Mesenchymal stem cell (in vitro differentiated cells and primary cell): ENCODE measurements at regions not wholly inside any gene's neighbourhood (a gene's known extent, or its start where the extent isn't known, plus 50 kb on each side); places are given as distances from the start of the nearest gene placed in this dataset.

Source experiments
- DNase-seq: peaks from one replicate; pipeline ENCODE4 v3.0.0-alpha.2; 2013
- H2AFZ ChIP-seq: one replicate; pipeline ENCODE4 v1.6.1; 2013; ENCODE audit warnings: low read depth, mild to moderate bottlenecking, control low read depth, inconsistent platforms, low read length, moderate library complexity
- H2AK5ac ChIP-seq: 2 replicates; pipeline ENCODE4 v1.6.1; 2013; ENCODE audit warnings: low read length, moderate library complexity, mild to moderate bottlenecking, inconsistent platforms; ENCODE audit not compliant: severe bottlenecking
- H2BK120ac ChIP-seq: one replicate; pipeline ENCODE4 v1.6.1; 2013; ENCODE audit warnings: low read depth, mild to moderate bottlenecking, inconsistent platforms, low read length, moderate library complexity
- H2BK12ac ChIP-seq, 2 experiments: one replicate each; pipeline ENCODE4 v1.6.1; 2013; ENCODE audit warnings: inconsistent platforms in 2 of 2, low read length in 2 of 2, mild to moderate bottlenecking in 2 of 2, moderate library complexity in 2 of 2, control low read depth in 1 of 2
- H2BK15ac ChIP-seq: one replicate; pipeline ENCODE4 v1.6.1; 2013; ENCODE audit warnings: mild to moderate bottlenecking, low read depth, inconsistent platforms; ENCODE audit not compliant: poor library complexity, severe bottlenecking
- H2BK5ac ChIP-seq: 2 replicates; pipeline ENCODE4 v1.6.1; 2013; ENCODE audit warnings: low read depth, mild to moderate bottlenecking, low read length, control low read depth, inconsistent platforms; ENCODE audit not compliant: poor library complexity, severe bottlenecking
- H3K14ac ChIP-seq, 2 experiments: one replicate each; pipeline ENCODE4 v1.6.1; 2013; ENCODE audit warnings: inconsistent platforms in 2 of 2, low read length in 2 of 2, control low read depth in 1 of 2, mild to moderate bottlenecking in 1 of 2, moderate library complexity in 1 of 2
- H3K18ac ChIP-seq, 2 experiments: one replicate each; pipeline ENCODE4 v1.6.1; 2013; ENCODE audit warnings: inconsistent platforms in 2 of 2, low read length in 2 of 2, control low read depth in 1 of 2, low read depth in 1 of 2, mild to moderate bottlenecking in 1 of 2
- H3K23ac ChIP-seq, 2 experiments: one replicate each; pipeline ENCODE4 v1.6.1; 2013; ENCODE audit warnings: inconsistent platforms in 2 of 2, low read length in 2 of 2, mild to moderate bottlenecking in 2 of 2, moderate library complexity in 2 of 2, control low read depth in 1 of 2
- H3K27ac ChIP-seq: 2 replicates; pipeline ENCODE4 v1.5.1; 2013; ENCODE audit warnings: mild to moderate bottlenecking, moderate library complexity, low read length, control low read depth, inconsistent platforms; ENCODE audit not compliant: poor library complexity, severe bottlenecking
- H3K27me3 ChIP-seq, 2 experiments: 2 replicates each; pipeline versions ENCODE4 v1.6.1 to v1.7.0; 2013; ENCODE audit warnings: low read length in 2 of 2, mild to moderate bottlenecking in 2 of 2, moderate library complexity in 2 of 2, control low read depth in 1 of 2, inconsistent platforms in 1 of 2; ENCODE audit not compliant: control insufficient read depth in 1 of 2, insufficient read depth in 1 of 2
- H3K36me3 ChIP-seq, 2 experiments: 2 replicates each; pipeline versions ENCODE4 v1.6.1 to v1.7.0; 2013; ENCODE audit warnings: low read length in 2 of 2, control low read depth in 1 of 2, inconsistent platforms in 1 of 2, low read depth in 1 of 2, mild to moderate bottlenecking in 1 of 2; ENCODE audit not compliant: insufficient read depth in 2 of 2, control insufficient read depth in 1 of 2
- H3K4ac ChIP-seq, 2 experiments: one replicate each; pipeline ENCODE4 v1.6.1; 2013; ENCODE audit warnings: inconsistent platforms in 2 of 2, low read length in 2 of 2, mild to moderate bottlenecking in 2 of 2, moderate library complexity in 2 of 2, control low read depth in 1 of 2, low read depth in 1 of 2
- H3K4me1 ChIP-seq: 2 replicates; pipeline ENCODE4 v1.6.1; 2013; ENCODE audit warnings: low read depth, low read length, control low read depth; ENCODE audit not compliant: control insufficient read depth, insufficient read depth
- H3K4me2 ChIP-seq: 2 replicates; pipeline ENCODE4 v1.6.1; 2013; ENCODE audit warnings: low read length, mild to moderate bottlenecking, inconsistent platforms; ENCODE audit not compliant: poor library complexity, severe bottlenecking
- H3K4me3 ChIP-seq, 2 experiments: 2 replicates each; pipeline versions ENCODE4 v1.5.1 to v1.7.0; 2013; ENCODE audit warnings: low read length in 2 of 2, mild to moderate bottlenecking in 2 of 2, control low read depth in 1 of 2, low read depth in 1 of 2; ENCODE audit not compliant: insufficient read depth in 1 of 2
- H3K79me1 ChIP-seq: replicated peaks from 2 replicates; pipeline ENCODE4 v1.6.1; 2013; ENCODE audit warnings: mild to moderate bottlenecking, control low read depth, low read length, inconsistent platforms; ENCODE audit not compliant: poor library complexity, severe bottlenecking
- H3K9ac ChIP-seq: 2 replicates; pipeline ENCODE4 v1.7.0; 2013; ENCODE audit warnings: mild to moderate bottlenecking, low read length, moderate library complexity
- H3K9me3 ChIP-seq: 2 replicates; pipeline ENCODE4 v1.7.0; 2013; ENCODE audit warnings: mild to moderate bottlenecking, low read length; ENCODE audit not compliant: control insufficient read depth
- H4K8ac ChIP-seq: one replicate; pipeline ENCODE4 v1.6.1; 2013; ENCODE audit warnings: inconsistent platforms, mild to moderate bottlenecking, low read length, moderate library complexity
- H4K91ac ChIP-seq: one replicate; pipeline ENCODE4 v1.6.1; 2013; ENCODE audit warnings: mild to moderate bottlenecking, low read length, inconsistent platforms
- WGBS: methylation state at CpG from one replicate; pipeline ENCODE4 v1.1.7; 2013; ENCODE audit warnings: mixed read lengths; 5-methylcytosine and 5-hydroxymethylcytosine counted together

DNA sequence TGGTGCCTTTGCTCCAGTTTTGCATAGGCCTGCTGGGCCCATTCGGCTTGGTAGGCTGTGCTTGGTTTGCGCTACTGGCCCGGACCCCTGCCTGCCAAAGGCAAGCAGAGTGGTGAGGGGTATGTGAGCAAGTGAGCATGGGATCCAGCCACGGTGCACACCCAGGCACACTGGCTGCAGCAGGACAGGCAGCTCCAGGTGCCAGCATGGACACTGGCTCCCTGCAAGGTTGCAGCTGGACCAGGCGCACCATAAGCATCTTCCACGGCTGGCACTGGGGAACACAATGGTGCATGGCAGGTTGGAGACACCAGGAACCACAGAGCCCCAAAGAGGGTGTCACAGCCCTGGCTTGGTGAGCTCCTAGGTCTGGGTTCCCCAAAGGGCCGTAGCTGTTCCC, 693.5 kb upstream of the PTBP2 start:
- no peak overlapping the region for H2AFZ ChIP-seq
- H3K9me3 ChIP-seq: no peaks in the 10 kb centered on the region
- H2BK120ac ChIP-seq: no peak overlapping the region
- H2AK5ac ChIP-seq: no peak overlapping the region
- 94% methylated on average over 7 of the region's 7 CpGs for WGBS
- H3K23ac ChIP-seq: no peak overlapping the region
- H3K27ac ChIP-seq: no peak overlapping the region
- H3K18ac ChIP-seq: no peak overlapping the region
- no peak overlapping the region for H3K4ac ChIP-seq
- H2BK15ac ChIP-seq: no peak overlapping the region
- no peak overlapping the region for H2BK12ac ChIP-seq
- H3K79me1 ChIP-seq: no peaks in the 10 kb centered on the region
- no peak for DNase-seq
- no peaks in the 10 kb centered on the region for H3K27me3 ChIP-seq
- no peak overlapping the region for H3K9ac ChIP-seq
- H4K91ac ChIP-seq: peak overlapping the region; percentile 75
- no peaks in the 10 kb centered on the region for H3K4me1 ChIP-seq
- no peak overlapping the region for H4K8ac ChIP-seq
- no peak overlapping the region for H2BK5ac ChIP-seq
- no peaks in the 10 kb centered on the region for H3K36me3 ChIP-seq
- peak overlapping the region in 1 of 2 experiments; percentile 12 for H3K14ac ChIP-seq
- no peak overlapping the region for H3K4me2 ChIP-seq
- no peak overlapping the region for H3K4me3 ChIP-seq

DNA sequence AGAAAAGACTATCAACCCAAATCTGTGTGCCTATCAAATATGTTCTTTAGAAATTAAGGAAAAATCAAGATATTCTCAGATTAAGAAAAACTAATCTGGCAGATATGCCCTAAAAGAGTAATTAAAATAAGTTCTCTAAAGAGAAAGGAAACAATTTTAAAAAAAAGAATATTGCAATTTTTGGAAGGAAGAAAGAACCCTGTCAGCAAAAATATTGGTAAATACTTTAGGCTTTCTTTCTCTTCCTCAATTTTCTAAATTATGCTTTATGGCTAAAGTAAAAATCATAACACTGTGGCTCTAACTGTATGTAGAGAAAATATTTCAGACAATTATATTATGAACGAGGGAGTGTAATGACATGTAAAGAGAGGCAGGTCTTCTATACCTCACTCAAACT, 691.3 kb upstream of the PTBP2 start:
- no peak overlapping the region for H2BK15ac ChIP-seq
- no peak overlapping the region for H4K8ac ChIP-seq
- no peak overlapping the region for H2AK5ac ChIP-seq
- no peaks in the 10 kb centered on the region for H3K79me1 ChIP-seq
- H3K14ac ChIP-seq: no peak overlapping the region
- H4K91ac ChIP-seq: no peak overlapping the region
- no peak overlapping the region for H3K4ac ChIP-seq
- no peaks in the 10 kb centered on the region for H3K36me3 ChIP-seq
- H2BK5ac ChIP-seq: no peak overlapping the region
- no peak overlapping the region for H3K4me2 ChIP-seq
- H3K27ac ChIP-seq: no peak overlapping the region
- no peak overlapping the region for H3K4me3 ChIP-seq
- DNase-seq: no peak
- H2AFZ ChIP-seq: no peak overlapping the region
- H3K4me1 ChIP-seq: no peaks in the 10 kb centered on the region
- WGBS: no CpG with 5 or more reads among the region's 1 CpG
- H3K9ac ChIP-seq: no peak overlapping the region
- H2BK12ac ChIP-seq: no peak overlapping the region
- no peak overlapping the region for H3K18ac ChIP-seq
- H3K27me3 ChIP-seq: no peaks in the 10 kb centered on the region
- H3K23ac ChIP-seq: no peak overlapping the region
- no peaks in the 10 kb centered on the region for H3K9me3 ChIP-seq
- H2BK120ac ChIP-seq: no peak overlapping the region

DNA sequence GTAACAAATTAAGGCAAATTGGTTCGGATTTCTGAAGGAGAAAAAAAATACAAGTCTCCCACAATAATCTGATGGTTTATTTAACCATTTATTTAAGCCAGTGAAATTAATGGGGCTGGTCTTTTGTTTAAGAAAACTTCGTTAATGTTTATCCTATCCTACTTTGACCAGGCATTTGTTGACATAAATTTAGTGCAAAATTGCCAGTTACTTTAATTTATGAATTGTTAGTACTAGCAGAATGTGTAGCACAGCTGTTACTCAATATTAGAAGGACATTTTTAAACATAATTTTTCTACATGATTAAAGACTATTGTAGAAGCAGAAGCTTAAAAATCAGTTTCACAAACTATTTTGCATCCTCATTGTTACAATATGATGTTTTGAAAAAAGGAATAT, 687.6 kb upstream of the PTBP2 start:
- H3K27ac ChIP-seq: no peak overlapping the region
- WGBS: no CpG with 5 or more reads among the region's 2 CpGs
- H3K9me3 ChIP-seq: no peaks in the 10 kb centered on the region
- H3K4me1 ChIP-seq: no peaks in the 10 kb centered on the region
- DNase-seq: no peak
- no peak overlapping the region for H4K8ac ChIP-seq
- H3K4ac ChIP-seq: no peak overlapping the region
- no peak overlapping the region for H2AFZ ChIP-seq
- no peak overlapping the region for H4K91ac ChIP-seq
- H2BK15ac ChIP-seq: no peak overlapping the region
- no peak overlapping the region for H2BK120ac ChIP-seq
- H3K4me3 ChIP-seq: no peak overlapping the region
- no peak overlapping the region for H2BK5ac ChIP-seq
- H3K27me3 ChIP-seq: no peaks in the 10 kb centered on the region
- no peaks in the 10 kb centered on the region for H3K36me3 ChIP-seq
- no peak overlapping the region for H3K9ac ChIP-seq
- no peaks in the 10 kb centered on the region for H3K79me1 ChIP-seq
- no peak overlapping the region for H3K18ac ChIP-seq
- no peak overlapping the region for H3K4me2 ChIP-seq
- H2AK5ac ChIP-seq: no peak overlapping the region
- H3K23ac ChIP-seq: no peak overlapping the region
- no peak overlapping the region for H3K14ac ChIP-seq
- no peak overlapping the region for H2BK12ac ChIP-seq

DNA sequence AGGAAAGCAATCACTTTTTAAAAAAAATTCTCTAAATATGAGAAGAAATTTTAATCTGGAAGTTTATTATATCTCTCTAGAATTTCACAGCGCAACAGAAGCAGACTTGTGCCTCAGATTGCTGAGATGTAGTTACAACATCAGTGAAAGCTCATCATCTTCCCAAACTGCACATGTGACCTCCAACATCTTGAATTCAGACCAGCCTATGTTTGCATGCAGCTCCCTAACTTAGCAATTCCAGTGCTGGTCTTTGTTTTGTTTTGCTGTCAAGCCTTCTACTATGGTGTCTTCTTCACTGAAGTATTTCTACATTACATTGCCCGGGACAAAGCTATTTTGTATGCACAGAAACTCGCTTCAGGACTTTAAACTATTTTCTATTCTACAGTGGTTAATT, 684.8 kb upstream of the PTBP2 start:
- no peak overlapping the region for H2BK15ac ChIP-seq
- H2BK5ac ChIP-seq: no peak overlapping the region
- no peaks in the 10 kb centered on the region for H3K9me3 ChIP-seq
- H3K4me1 ChIP-seq: no peaks in the 10 kb centered on the region
- no peak overlapping the region for H3K4me3 ChIP-seq
- no peak overlapping the region for H3K9ac ChIP-seq
- H4K91ac ChIP-seq: no peak overlapping the region
- no peak overlapping the region for H3K4ac ChIP-seq
- no peaks in the 10 kb centered on the region for H3K79me1 ChIP-seq
- no peak overlapping the region for H2AFZ ChIP-seq
- no peak overlapping the region for H3K4me2 ChIP-seq
- no peak overlapping the region for H4K8ac ChIP-seq
- DNase-seq: no peak
- H3K14ac ChIP-seq: no peak overlapping the region
- WGBS: 96% methylated on average over 1 of the region's 3 CpGs
- H3K36me3 ChIP-seq: no peaks in the 10 kb centered on the region
- H3K18ac ChIP-seq: no peak overlapping the region
- H2BK12ac ChIP-seq: no peak overlapping the region
- no peaks in the 10 kb centered on the region for H3K27me3 ChIP-seq
- H3K23ac ChIP-seq: no peak overlapping the region
- H2AK5ac ChIP-seq: no peak overlapping the region
- no peak overlapping the region for H2BK120ac ChIP-seq
- no peak overlapping the region for H3K27ac ChIP-seq
